Mesenteric fat pad (tissue), 1 donor: ENCODE measurements at regions not wholly inside any gene's neighbourhood (a gene's known extent, or its start where the extent isn't known, plus 50 kb on each side); places are given as distances from the start of the nearest gene placed in this dataset.

Experiments
- DNase-seq: peaks from one replicate; pipeline ENCODE4 v3.0.0-alpha.2; 2020; ENCODE audit warnings: low spot score
- donor health status: DM: yes; HTN: yes; CAD: no.

- peak; percentile 71 for DNase-seq
Measured at GRCh38 chr22:23397008-23397612, 183.0 kb downstream of the IGLL1 start.

GRCh38 chr22:23396362-23397007, 183.6 kb downstream of the IGLL1 start:
- DNase-seq, result no peak

GRCh38 chr22:23395530-23396361, 184.3 kb downstream of the IGLL1 start:
- peak; percentile 87 for DNase-seq

- DNase-seq, result peak; percentile 81
Measured at GRCh38 chr22:23394525-23395326, 185.4 kb downstream of the IGLL1 start.

- DNase-seq, result peak; percentile 87
Measured at GRCh38 chr22:23393721-23394320, 186.3 kb downstream of the IGLL1 start.

GRCh38 chr22:23393199-23393598, 186.9 kb downstream of the IGLL1 start:
- peak; percentile 64 for DNase-seq

GRCh38 chr22:23392420-23393121, 187.5 kb downstream of the IGLL1 start:
- peak; percentile 83 for DNase-seq

- DNase-seq, result peak; percentile 65
Measured at GRCh38 chr22:23391022-23391421, 189.1 kb downstream of the IGLL1 start.

GRCh38 chr22:23389271-23390071, 190.6 kb downstream of the IGLL1 start:
- no peak for DNase-seq

- no peak for DNase-seq
Measured at GRCh38 chr22:23388517-23388890, 191.6 kb downstream of the IGLL1 start.

- DNase-seq, result no peak
Measured at GRCh38 chr22:23387827-23388516, 192.1 kb downstream of the IGLL1 start.

- DNase-seq, result no peak
Measured at GRCh38 chr22:23386822-23387580, 193.1 kb downstream of the IGLL1 start.

GRCh38 chr22:23385678-23386631, 194.1 kb downstream of the IGLL1 start:
- DNase-seq, result peak; percentile 94

GRCh38 chr22:23384923-23385677, 195.0 kb downstream of the IGLL1 start:
- DNase-seq, result peak; percentile 77

- DNase-seq, result no peak
Measured at GRCh38 chr22:23384431-23384830, 195.7 kb downstream of the IGLL1 start.
